HG03342 (cell line): ENCODE measurements at regions not wholly inside any gene's neighbourhood (a gene's known extent, or its start where the extent isn't known, plus 50 kb on each side); places are given as distances from the start of the nearest gene placed in this dataset.

Source experiments
- ATAC-seq: cut with Tn5 transposase; IDR thresholded peaks from one replicate; pipeline ENCODE4 v1.9.1; 2021; ENCODE audit warnings: mild to moderate bottlenecking, moderate library complexity; ENCODE audit not compliant: unreplicated experiment

DNA sequence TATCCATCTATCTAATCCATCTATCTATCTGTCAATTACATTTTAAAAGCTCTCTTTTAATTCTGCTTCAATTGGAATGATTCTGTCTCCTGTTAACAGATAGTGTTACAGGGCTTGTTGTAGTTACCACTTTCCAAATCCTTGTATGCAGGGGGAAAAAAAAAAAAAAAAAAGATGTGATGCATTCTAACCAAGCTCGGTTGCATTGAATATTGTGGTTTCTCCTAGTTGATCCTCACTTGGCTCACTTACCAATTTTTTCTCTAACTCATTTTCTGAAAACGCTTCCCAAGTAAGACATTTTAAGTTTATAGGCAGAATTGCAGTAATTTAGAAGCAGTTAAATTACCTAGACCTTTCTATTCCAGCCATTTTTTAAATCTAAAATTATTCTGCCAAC, 327.9 kb upstream of the PITX2 start:
- ATAC-seq, result no peak

DNA sequence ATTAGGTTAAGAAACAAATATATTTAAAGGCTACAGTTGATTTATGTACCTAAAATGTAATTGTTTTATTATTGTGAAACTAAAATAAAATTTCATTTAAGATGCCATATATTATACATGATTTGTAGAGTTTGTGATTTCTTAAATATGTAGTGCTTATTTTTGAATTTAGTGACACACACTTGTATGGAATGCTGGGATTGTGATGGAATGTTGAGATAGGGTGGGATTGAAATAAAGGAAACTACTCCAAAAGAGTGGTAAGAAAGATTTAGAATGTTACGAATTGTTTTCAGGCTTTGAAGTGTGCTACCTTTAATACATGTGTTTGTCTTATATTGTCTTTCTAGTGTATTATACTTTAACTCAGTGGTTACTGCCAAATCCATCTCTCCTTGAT, 330.3 kb upstream of the PITX2 start:
- no peak for ATAC-seq

- no peak for ATAC-seq
Measured at GRCh38 chr4:110953898-110954297, 331.0 kb upstream of the PITX2 start.

DNA sequence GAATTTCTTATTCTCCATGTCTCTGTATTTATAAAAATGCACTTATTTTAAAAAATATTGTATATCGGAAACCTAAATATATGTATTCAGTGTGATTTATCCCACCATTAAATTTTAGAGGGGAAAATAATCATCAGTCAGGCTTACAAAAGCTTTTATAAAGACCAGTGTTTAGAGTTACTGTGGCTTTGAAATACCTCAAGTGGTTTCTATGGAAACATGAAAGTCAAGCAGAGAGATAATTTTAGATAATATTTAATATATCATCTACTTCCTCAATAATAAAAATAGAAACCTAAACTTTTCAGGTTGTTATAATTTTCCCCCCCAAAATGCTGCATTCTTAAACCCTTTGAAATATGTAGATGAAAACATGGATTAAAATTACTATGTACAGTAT, 332.9 kb upstream of the PITX2 start:
- ATAC-seq, result no peak

DNA sequence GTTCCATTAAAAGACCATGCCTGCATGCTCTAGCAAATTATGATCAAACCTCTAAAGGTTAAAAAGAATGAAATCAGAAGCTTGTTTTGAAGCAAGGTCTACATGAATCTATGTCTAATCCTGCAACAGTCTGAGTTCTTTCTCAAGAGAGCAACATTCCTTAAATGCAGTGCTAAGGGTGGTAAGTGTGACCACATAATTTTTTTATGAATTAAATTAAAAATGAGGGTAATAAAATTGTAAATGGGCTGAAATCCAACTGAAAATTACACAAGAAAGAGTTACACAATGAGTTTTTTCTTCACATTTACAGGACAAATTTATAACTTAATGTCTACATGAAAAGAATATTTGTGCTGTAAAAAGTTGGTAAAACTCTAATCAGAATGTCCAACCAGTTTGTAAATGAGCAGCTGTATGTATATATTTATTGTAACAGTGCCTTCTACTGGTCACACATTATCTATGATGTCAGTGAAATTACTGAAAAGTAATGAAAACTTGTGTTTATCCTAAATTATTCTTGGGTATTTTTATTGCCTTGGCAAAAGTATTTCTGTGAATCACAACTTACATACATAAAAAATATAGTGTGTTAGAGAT, 336.3 kb upstream of the PITX2 start:
- peak; percentile 43 for ATAC-seq

- ATAC-seq, result no peak
Measured at GRCh38 chr4:110961066-110961465, 338.2 kb upstream of the PITX2 start.

DNA sequence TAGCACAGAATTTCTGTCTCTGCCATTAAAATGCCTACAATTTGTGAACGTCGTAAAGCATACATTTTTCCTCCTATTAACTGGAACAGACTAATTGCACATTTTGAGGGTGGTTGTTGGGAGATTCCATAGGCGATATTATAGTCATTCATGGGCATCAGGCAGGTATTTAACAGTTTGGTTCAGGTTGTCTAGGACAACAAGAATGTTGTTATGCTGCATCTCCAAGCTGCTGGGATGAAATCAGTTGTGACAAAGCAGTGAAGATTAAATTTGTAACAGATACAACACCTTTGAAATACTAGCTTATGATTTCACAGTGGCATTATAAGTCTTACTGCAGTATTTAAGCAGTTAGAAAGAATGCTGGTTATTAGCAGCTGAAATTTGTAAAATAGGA, 339.7 kb upstream of the PITX2 start:
- no peak for ATAC-seq

DNA sequence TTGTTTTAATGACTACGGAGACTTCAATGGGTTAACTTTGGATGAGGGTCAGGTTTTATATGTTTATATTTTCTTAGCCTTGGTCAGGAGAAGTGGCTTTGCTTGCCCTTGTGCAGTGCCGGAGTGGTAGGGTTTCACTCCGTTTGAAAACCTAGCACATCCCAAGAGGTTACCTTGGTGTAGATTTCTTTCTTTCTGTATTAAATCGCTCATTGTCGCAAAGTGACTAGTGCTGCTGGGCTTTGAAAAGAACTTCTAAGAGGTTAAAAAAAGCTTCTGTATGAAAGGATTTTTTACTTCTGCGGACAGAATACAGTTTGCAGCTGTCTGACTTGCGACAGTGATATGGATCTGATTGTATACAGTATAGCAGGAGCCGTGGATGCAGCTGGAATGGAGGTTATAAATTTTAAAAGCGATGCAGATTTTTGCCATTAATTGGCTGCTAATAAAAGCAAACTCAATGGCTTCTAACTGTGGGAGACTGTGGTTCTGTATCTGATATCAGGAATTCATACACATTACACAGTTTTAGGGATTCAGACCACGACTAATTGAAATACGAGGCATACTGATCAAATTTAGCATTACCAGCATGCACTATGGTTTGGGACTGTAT, 340.9 kb upstream of the PITX2 start:
- ATAC-seq, result no peak

GRCh38 chr4:110967936-110968335, 345.1 kb upstream of the PITX2 start:
- ATAC-seq, result no peak

DNA sequence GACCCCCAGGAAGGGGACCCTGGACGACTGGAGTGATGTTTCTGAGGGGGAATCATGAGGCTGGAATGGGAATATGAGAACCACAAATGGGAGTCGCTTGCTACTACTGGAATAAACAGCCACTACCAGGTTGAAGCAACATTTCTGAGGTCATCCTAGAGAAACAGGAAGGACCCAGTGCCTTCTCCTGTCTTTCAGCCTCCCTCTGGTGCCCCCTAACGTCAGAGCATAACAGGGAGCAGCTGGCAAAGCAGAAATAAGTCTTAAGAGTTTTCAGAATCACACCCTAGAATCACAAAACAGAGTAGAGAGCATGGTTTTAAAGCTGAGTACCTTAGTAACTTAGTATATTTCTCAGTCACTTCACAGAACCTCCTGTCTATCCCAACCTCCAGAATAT, 347.8 kb upstream of the PITX2 start:
- peak; percentile 89 for ATAC-seq

- ATAC-seq, result no peak
Measured at GRCh38 chr4:110975338-110975737, 352.5 kb upstream of the PITX2 start.

GRCh38 chr4:110977554-110977953, 354.7 kb upstream of the PITX2 start:
- no peak for ATAC-seq

GRCh38 chr4:110978761-110979160, 355.9 kb upstream of the PITX2 start:
- no peak for ATAC-seq

- ATAC-seq, result no peak
Measured at GRCh38 chr4:110982486-110982885, 359.6 kb upstream of the PITX2 start.

DNA sequence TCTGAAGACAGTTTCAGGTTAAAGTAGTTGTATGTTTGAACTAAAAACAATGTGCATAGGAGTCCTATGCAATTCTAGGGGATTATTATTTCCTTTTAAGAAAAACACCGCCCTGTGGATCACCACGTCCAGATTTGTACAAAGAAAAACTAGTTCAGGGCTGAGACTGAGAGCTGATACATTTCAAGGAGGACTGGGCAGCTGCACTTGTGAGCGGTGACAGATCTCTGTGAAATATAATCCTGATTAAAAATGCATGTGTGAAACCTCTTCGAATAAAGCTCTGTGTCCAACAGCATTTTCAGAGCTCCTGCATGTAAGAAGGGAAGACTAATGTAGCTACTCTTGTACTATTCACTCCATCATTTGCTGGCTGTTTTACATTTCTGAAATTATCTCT, 365.8 kb upstream of the PITX2 start:
- ATAC-seq, result no peak

DNA sequence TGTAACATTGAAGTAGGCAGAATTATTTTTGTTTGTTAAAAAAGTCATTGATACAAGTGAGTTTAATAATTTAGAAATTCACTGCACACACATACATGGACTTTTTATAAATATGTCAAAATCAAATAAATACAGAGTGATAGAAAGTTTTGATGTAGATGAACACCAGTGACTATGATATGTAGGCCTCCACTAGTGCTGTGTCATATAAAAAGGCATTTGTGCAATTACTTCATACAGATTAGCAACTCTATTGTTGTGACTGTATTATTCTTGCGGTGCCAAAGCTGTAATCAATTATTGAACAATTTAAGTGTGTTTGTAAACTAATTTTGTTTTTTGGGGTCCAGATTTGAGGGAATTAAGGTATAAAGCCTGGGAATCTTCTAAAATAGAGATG, 366.2 kb upstream of the PITX2 start:
- no peak for ATAC-seq

- ATAC-seq, result no peak
Measured at GRCh38 chr4:110994781-110995180, 371.9 kb upstream of the PITX2 start.

DNA sequence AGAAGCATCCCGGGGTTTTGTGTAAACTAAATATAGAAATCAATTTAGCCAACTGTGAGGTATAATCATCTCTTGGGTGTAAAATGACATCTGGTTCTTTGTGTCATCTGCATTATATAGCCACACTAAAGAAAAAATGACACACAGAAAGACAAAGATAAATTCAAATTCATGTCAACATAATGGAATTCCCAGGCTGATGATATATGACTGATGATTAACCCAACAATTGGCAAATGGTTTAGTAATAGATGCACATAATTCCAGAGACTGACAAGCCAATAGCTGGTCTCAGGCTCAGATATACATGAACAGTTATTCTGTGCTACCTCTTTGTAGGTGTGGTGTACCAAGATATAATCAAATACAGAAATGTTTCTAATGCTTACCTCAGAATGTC, 375.4 kb upstream of the PITX2 start:
- ATAC-seq, result no peak

DNA sequence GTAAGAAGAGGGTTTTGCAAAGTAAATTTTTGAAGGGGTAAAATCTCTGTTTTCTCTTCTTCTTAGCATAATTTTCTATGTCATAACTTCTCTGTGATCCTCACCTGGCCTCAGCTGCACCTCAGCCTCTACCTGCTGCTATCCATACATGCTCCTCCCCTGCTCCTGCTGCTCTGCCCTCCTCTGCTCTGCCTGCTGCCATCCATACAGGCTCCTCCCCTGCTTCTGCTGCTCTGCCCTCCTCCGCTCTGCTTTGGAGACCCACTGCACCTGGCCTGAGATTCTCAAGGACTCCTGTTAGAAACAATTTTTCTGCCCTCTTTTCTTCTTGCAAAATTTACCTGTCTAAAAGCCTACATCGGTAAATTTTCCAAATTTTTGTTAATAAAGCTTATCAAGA, 388.6 kb upstream of the PITX2 start:
- no peak for ATAC-seq

- no peak for ATAC-seq
Measured at GRCh38 chr4:111013846-111014245, 391.0 kb upstream of the PITX2 start.

DNA sequence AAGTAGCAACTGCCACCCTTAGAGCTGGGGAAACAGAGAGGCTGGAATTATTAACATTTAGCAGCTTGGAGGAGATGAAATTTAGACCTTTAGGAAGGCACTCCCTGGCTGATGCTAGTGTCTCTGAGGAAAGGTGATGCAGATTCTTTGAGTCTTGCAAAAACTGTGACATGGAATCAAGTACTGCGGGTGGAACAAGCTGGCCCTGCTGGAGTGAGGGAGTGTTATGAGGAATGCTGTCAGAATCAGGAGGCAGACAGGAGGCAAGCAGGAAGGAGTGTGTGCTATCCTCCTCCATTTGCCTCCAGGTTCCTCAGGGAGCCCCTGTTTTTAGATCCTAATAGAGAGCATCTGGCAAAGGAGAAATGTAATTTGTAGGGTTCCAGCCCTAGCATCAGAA, 391.7 kb upstream of the PITX2 start:
- no peak for ATAC-seq

DNA sequence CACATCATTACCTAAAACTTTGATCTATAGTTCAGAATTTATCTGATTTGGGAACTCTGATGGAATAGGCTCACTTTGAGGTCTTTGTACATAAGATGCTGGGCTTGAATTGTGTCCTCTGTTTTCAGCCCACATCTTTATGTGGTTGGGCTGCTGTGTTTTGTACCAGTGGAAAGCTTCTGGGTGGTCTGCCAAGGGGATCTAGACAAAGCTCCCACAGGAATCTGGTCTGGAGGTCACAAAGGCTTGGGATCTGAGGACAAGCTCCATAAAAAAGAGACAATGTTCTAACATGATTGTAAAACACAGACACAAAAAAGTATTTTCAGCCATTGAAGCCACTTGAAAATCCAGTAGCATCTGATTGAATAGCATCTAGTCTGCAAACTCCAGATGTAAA, 393.5 kb upstream of the PITX2 start:
- ATAC-seq, result no peak

DNA sequence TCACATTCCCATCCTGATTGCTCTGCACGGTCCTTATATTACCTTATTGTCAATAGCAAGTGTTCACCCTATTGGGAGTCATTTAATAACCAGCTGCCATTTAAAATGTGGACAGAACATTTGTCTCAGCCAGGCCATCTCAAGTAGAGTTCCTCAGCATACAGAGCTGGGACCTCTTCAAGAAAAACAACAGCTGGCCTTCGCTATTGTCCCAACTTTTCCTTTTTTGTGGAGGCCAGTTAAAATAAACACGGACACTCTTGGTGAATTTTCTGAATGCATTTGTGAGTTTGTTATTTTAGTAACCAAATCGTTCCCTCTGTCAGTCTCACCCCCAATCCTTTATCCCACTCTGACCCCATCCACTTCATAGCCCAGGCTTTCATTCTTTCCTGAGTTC, 395.3 kb upstream of the PITX2 start:
- no peak for ATAC-seq
